Spleen (tissue), 7 donors: ENCODE measurements at regions not wholly inside any gene's neighbourhood (a gene's known extent, or its start where the extent isn't known, plus 50 kb on each side); places are given as distances from the start of the nearest gene placed in this dataset.

Experiments
- CTCF ChIP-seq, 11 experiments: fragments of 200-600 bp in 7 of 11; fragments of 450-650 bp in 4 of 11; sonication (generic) in 4 of 11; IDR thresholded peaks in 8 of 11; conservative IDR thresholded peaks in 3 of 11; 1 replicate in 7 of 11; 2 replicates in 4 of 11; pipeline versions ENCODE4 v1.4.0 to v1.8.0; 2016 to 2021; ENCODE audit warnings: antibody characterized with exemption in 11 of 11, inconsistent platforms in 4 of 11, mild to moderate bottlenecking in 1 of 11
- POLR2A ChIP-seq, 3 donors: fragments of 450-650 bp; IDR thresholded peaks; one replicate each; pipeline ENCODE4 v1.5.1; 2017; ENCODE audit warnings: antibody characterized with exemption in 3 of 3, mild to moderate bottlenecking in 1 of 3
- donor health status: DM: no; HTN: no; CAD: no; lungs with moderate emphysema.
- donor health status: DM: no; HTN: no; CAD: no.
- donor health status: DM: no; HTN: no; CAD: no.

- TF ChIP-seq CTCF (IDR thresholded peaks at IDR 0.05 in 8 of 11, conservative IDR thresholded peaks at IDR 0.05 in 3 of 11) (no peak), POLR2A (IDR thresholded peaks at IDR 0.05) (no peak)
Observed at GRCh38 chr5:73322437-73323076, 126.0 kb downstream of the FOXD1 start.
